ENCODE measurements at regions not wholly inside any gene's neighbourhood (a gene's known extent, or its start where the extent isn't known, plus 50 kb on each side); places are given as distances from the start of the nearest gene placed in this dataset.

DNA sequence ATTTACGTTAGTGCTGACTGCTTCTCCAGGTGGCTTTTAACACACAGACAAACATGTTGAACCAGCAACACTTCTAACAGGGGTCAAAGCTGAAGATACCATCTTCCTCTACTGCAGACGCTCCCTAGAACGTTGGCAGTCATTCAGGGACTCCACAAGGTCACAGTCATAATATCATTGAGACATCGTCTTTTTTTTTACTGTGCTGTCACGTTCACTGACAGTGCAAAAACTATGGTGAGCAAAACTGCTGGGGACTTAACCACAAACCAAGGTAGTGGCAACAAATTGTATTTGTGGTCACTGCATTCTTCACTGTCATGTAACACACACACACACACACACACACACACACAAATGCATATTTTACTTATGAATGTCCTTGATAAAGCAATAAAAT lies 244.9 kb downstream of the CASP12 start:
- Histone ChIP-seq H3K27ac (ENCODE audit: insufficient read depth, low read length) (no peak overlapping the region), H4K91ac (ENCODE audit: insufficient read depth, low read depth, low read length) (no peak overlapping the region), H3K9ac (ENCODE audit: low read depth, low read length) (no peak overlapping the region), H3K4me1 (ENCODE audit: control insufficient read depth, insufficient read depth, low read length) (no peaks in the 10 kb centered on the region), H3K18ac (ENCODE audit: low read depth, low read length) (no peak overlapping the region), H4K20me1 (ENCODE audit: insufficient read depth, low read length) (no peaks in the 10 kb centered on the region), H3K23ac (ENCODE audit: low read depth, low read length) (no peak overlapping the region), H3K27me3 (ENCODE audit: control insufficient read depth, insufficient read depth, low read length) (no peaks in the 10 kb centered on the region), H4K8ac (ENCODE audit: low read depth in 2 of 2, low read length in 2 of 2) (no peak overlapping the region), H3K4me3 (ENCODE audit: insufficient read depth, low read depth, low read length) (no peak overlapping the region), H3K4ac (ENCODE audit: low read depth, low read length) (no peak overlapping the region), H3K56ac (ENCODE audit: extremely low read depth, insufficient read depth, low read length) (no peak overlapping the region), H3K14ac (replicated peaks; ENCODE audit: low read depth, low read length) (no peak overlapping the region), H2BK15ac (ENCODE audit: low read depth, low read length) (no peak overlapping the region), H2BK5ac (ENCODE audit: low read depth, low read length, poor library complexity, severe bottlenecking) (no peak overlapping the region), H3K9me3 (ENCODE audit: control insufficient read depth, insufficient read depth, low read length) (no peaks in the 10 kb centered on the region), H2AK5ac (ENCODE audit: low read depth, low read length) (no peak overlapping the region), H3K4me2 (ENCODE audit: low read depth, low read length) (0 out of 2 replicates have a peak overlapping the region, but pooled peaks have one; percentile 10), H2BK20ac (ENCODE audit: low read depth, low read length) (no peak overlapping the region), H2AK9ac (replicated peaks; ENCODE audit: low read depth, low read length, poor library complexity) (no peak overlapping the region), H3K36me3 (ENCODE audit: control insufficient read depth, insufficient read depth, low read length) (no peaks in the 10 kb centered on the region), H2BK120ac (ENCODE audit: low read depth, low read length) (no peak overlapping the region), H3K79me1 (ENCODE audit: low read depth in 1 of 2, low read length in 2 of 2) (no peaks in the 10 kb centered on the region), H3K9me1 (ENCODE audit: insufficient read depth, low read length) (no peaks in the 10 kb centered on the region), H4K5ac (ENCODE audit: low read depth, low read length) (no peak overlapping the region), H2AFZ (replicated peaks; ENCODE audit: low read length, poor library complexity) (peak overlapping the region; percentile 39)
- no CpG with 5 or more reads among the region's 5 CpGs for WGBS, 2 experiments (ENCODE audit: extremely low coverage in 2 of 2, insufficient read length in 1 of 2)
- in situ Hi-C loops (cut with MboI; ENCODE audit: low sequenced_read_pairs) (no loop called here), intact Hi-C loops (cut with micrococcal nuclease) (no loop called here), dilution Hi-C loops (cut with HindIII; ENCODE audit: low sequenced_read_pairs, unreplicated experiment) (no loop called here)
- no peak for ATAC-seq (ENCODE audit: low read depth)
- no peak for DNase-seq
- ChIA-PET POLR2A (ENCODE audit: unreplicated experiment) (no interaction called here), CTCF (no interaction called here)
- no TSS peak for BruUV-seq (replicated peaks)
- TF ChIP-seq CEBPB (IDR thresholded peaks at IDR 0.05; ENCODE audit: low read depth, low read length) (no peak), SMC3 (IDR thresholded peaks at IDR 0.05; ENCODE audit: low read depth, low read length) (no peak), BHLHE40 (IDR thresholded peaks at IDR 0.05; ENCODE audit: low read depth, low read length) (no peak), RCOR1 (IDR thresholded peaks at IDR 0.05; ENCODE audit: insufficient replicate concordance, low read length) (no peak), RAD21 (IDR thresholded peaks at IDR 0.05; ENCODE audit: low read length) (no peak), RFX5 (IDR thresholded peaks at IDR 0.05; ENCODE audit: low read depth, low read length) (no peak), MXI1 (IDR thresholded peaks at IDR 0.05; ENCODE audit: borderline replicate concordance, low read depth, low read length) (no peak), POLR2A (IDR thresholded peaks at IDR 0.05; ENCODE audit: low read depth, low read length) (no peak), CHD1 (IDR thresholded peaks at IDR 0.05; ENCODE audit: low read depth, low read length) (no peak), FOS (IDR thresholded peaks at IDR 0.05; ENCODE audit: low read depth, low read length) (no peak)
- TF ChIP-seq, protein P1, sequence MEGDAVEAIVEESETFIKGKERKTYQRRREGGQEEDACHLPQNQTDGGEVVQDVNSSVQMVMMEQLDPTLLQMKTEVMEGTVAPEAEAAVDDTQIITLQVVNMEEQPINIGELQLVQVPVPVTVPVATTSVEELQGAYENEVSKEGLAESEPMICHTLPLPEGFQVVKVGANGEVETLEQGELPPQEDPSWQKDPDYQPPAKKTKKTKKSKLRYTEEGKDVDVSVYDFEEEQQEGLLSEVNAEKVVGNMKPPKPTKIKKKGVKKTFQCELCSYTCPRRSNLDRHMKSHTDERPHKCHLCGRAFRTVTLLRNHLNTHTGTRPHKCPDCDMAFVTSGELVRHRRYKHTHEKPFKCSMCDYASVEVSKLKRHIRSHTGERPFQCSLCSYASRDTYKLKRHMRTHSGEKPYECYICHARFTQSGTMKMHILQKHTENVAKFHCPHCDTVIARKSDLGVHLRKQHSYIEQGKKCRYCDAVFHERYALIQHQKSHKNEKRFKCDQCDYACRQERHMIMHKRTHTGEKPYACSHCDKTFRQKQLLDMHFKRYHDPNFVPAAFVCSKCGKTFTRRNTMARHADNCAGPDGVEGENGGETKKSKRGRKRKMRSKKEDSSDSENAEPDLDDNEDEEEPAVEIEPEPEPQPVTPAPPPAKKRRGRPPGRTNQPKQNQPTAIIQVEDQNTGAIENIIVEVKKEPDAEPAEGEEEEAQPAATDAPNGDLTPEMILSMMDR (conservative IDR thresholded peaks at IDR 0.05; ENCODE audit: low read depth, low read length), result no peak
- TF ChIP-seq, protein P2, sequence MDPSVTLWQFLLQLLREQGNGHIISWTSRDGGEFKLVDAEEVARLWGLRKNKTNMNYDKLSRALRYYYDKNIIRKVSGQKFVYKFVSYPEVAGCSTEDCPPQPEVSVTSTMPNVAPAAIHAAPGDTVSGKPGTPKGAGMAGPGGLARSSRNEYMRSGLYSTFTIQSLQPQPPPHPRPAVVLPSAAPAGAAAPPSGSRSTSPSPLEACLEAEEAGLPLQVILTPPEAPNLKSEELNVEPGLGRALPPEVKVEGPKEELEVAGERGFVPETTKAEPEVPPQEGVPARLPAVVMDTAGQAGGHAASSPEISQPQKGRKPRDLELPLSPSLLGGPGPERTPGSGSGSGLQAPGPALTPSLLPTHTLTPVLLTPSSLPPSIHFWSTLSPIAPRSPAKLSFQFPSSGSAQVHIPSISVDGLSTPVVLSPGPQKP (IDR thresholded peaks at IDR 0.05; ENCODE audit: borderline replicate concordance, low read depth, low read length), result no peak

Measured in IMR-90 (cell line).